K562 (cell line): ENCODE measurements at regions not wholly inside any gene's neighbourhood (a gene's known extent, or its start where the extent isn't known, plus 50 kb on each side); places are given as distances from the start of the nearest gene placed in this dataset.

Experiments
- ATAC-seq: fragments of 200-7000 bp; cut with Tn5 transposase; 3 replicates; pipeline ENCODE4 v1.9.1; 2020; ENCODE audit warnings: moderate library complexity
- BruUV-seq: library from RNA; stranded (reverse); fragments of 400-500 nt; replicated peaks from 2 replicates; lab custom pipeline; 2021; lab: Mats Ljungman, UMichigan
- CTCF ChIA-PET: fragments of 300-600 bp; formaldehyde crosslinking; extraction: SDS; loops from one replicate; lab custom pipeline; 2021; ENCODE audit warnings: low intra/inter-chr PET ratio; lab: Yijun Ruan, JAX
- POLR2A ChIA-PET: fragments of 300-600, 350-650 bp; sonication (Branson Sonifier 250); formaldehyde crosslinking; extraction: SDS; loops from one replicate; lab custom pipeline; 2021; ENCODE audit warnings: antibody characterized with exemption, inconsistent platforms; lab: Yijun Ruan, JAX
- DNase-seq, 4 experiments: peaks; one replicate each; pipeline versions ENCODE4 v3.0.0 to v3.0.0-alpha.2; 2011 to 2018; ENCODE audit warnings: low spot score in 3 of 4, mixed read lengths in 3 of 4; ENCODE audit errors: extremely low read depth in 1 of 4
- FAIRE-seq: peaks from 2 replicates; lab custom pipeline; 2011; peaks lifted over from hg19 to GRCh38; lab: Jason Lieb, UNC
- H2AFZ ChIP-seq: 2 replicates; pipeline ENCODE4 v1.6.0; 2011; ENCODE audit warnings: low read depth, low read length, control low read depth, inconsistent platforms
- H3K27ac ChIP-seq: fragments of 200-600 bp; 3 replicates; pipeline ENCODE4 v1.8.0; 2011; ENCODE audit warnings: low read depth, mild to moderate bottlenecking, control low read depth, inconsistent platforms, low read length, moderate library complexity, mixed read lengths; ENCODE audit errors: extremely low read depth
- H3K27me3 ChIP-seq, 2 experiments: fragments of 300-600 bp in 1 of 2; 2 replicates in 1 of 2; 3 replicates in 1 of 2; pipeline versions ENCODE4 v1.6.0 to v1.8.0; 2011; ENCODE audit warnings: inconsistent platforms in 2 of 2, low read length in 2 of 2, mild to moderate bottlenecking in 1 of 2, mixed read lengths in 1 of 2, moderate library complexity in 1 of 2; ENCODE audit not compliant: control insufficient read depth in 2 of 2, insufficient read depth in 2 of 2
- H3K36me3 ChIP-seq: fragments of 300-600 bp; 3 replicates; pipeline ENCODE4 v1.8.0; 2011; ENCODE audit warnings: mild to moderate bottlenecking, low read length, inconsistent platforms; ENCODE audit not compliant: control insufficient read depth, insufficient read depth
- H3K4me1 ChIP-seq, 2 experiments: fragments of 200-600 bp in 1 of 2; replicated peaks in 1 of 2; 2 replicates in 1 of 2; 3 replicates in 1 of 2; pipeline versions ENCODE4 v1.5.1 to v1.8.0; 2011; ENCODE audit warnings: inconsistent platforms in 2 of 2, low read length in 2 of 2, mild to moderate bottlenecking in 1 of 2, mixed read lengths in 1 of 2, moderate library complexity in 1 of 2; ENCODE audit not compliant: control insufficient read depth in 2 of 2, insufficient read depth in 2 of 2
- H3K4me2 ChIP-seq: 2 replicates; pipeline ENCODE4 v1.6.1; 2011; ENCODE audit warnings: low read length, control low read depth, inconsistent platforms, mixed read lengths; ENCODE audit not compliant: insufficient read depth
- H3K4me3 ChIP-seq: fragments of 200-600 bp; sonication (generic), shearing (Covaris generic); 2 replicates; pipeline ENCODE4 v1.5.1; 2016; ENCODE audit warnings: control low read depth, inconsistent platforms
- H3K79me2 ChIP-seq: fragments of 200-600 bp; 3 replicates; pipeline ENCODE4 v1.8.0; 2011; ENCODE audit warnings: low read length, inconsistent platforms; ENCODE audit not compliant: control insufficient read depth, insufficient read depth
- H3K9ac ChIP-seq, 2 experiments: 2 replicates each; pipeline versions ENCODE4 v1.6.0 to v1.6.1; 2011; ENCODE audit warnings: low read depth in 2 of 2, low read length in 2 of 2, control low read depth in 1 of 2, inconsistent platforms in 1 of 2, mild to moderate bottlenecking in 1 of 2, mixed read lengths in 1 of 2; ENCODE audit not compliant: insufficient read depth in 1 of 2
- H3K9me1 ChIP-seq: one replicate; pipeline ENCODE4 v1.6.0; 2011; ENCODE audit warnings: inconsistent platforms, mild to moderate bottlenecking, low read length, moderate library complexity; ENCODE audit not compliant: control insufficient read depth, insufficient read depth
- H3K9me3 ChIP-seq: replicated peaks from 2 replicates; pipeline ENCODE4 v1.5.1; 2011; ENCODE audit warnings: low read depth, low read length, inconsistent platforms; ENCODE audit not compliant: control insufficient read depth, insufficient read depth
- H4K20me1 ChIP-seq: replicated peaks from 2 replicates; pipeline ENCODE4 v1.6.1; 2011; ENCODE audit warnings: low read length, inconsistent platforms, mixed read lengths; ENCODE audit not compliant: control insufficient read depth, insufficient read depth
- FOS ChIP-seq: IDR thresholded peaks from 3 replicates; pipeline ENCODE4 v1.6.1; 2011; ENCODE audit not compliant: insufficient read length; ENCODE audit errors: extremely low read depth
- FOXA3 ChIP-seq, 2 experiments: fragments of 450-650 bp in 1 of 2; sonication (generic) in 1 of 2; formaldehyde crosslinking; IDR thresholded peaks in 1 of 2; conservative IDR thresholded peaks in 1 of 2; 2 replicates each; pipeline versions ENCODE4 v1.4.0 to v1.8.0; 2020 to 2022; ENCODE audit warnings: mild to moderate bottlenecking in 2 of 2, missing genetic modification reagents in 1 of 2
- HCFC1 ChIP-seq: IDR thresholded peaks from 2 replicates; pipeline ENCODE4 v1.6.1; 2012; ENCODE audit warnings: low read depth, low read length, improper control_type of control experiment
- HLTF ChIP-seq: fragments of 450-650 bp; IDR thresholded peaks from 2 replicates; pipeline ENCODE4 v1.6.1; 2016
- HMG20B ChIP-seq: fragments of 250-450 bp; sonication (Bioruptor Pico); IDR thresholded peaks from 2 replicates; pipeline ENCODE4 v1.5.0; 2021; ENCODE audit warnings: mild to moderate bottlenecking
- KLF16 ChIP-seq: IDR thresholded peaks from 2 replicates; pipeline ENCODE4 v1.6.1; 2016; ENCODE audit warnings: antibody characterized with exemption
- PKNOX1 ChIP-seq: fragments of 450-650 bp; IDR thresholded peaks from 2 replicates; pipeline ENCODE4 v1.6.1; 2016
- SMARCA4 ChIP-seq: fragments of 450-650 bp; IDR thresholded peaks from 2 replicates; pipeline ENCODE4 v1.6.1; 2016
- ZKSCAN8 ChIP-seq: fragments of 200-800 bp; sonication (Bioruptor generic); IDR thresholded peaks from 2 replicates; pipeline ENCODE4 v1.6.1; 2016; ENCODE audit warnings: missing genetic modification characterization, missing compliant biosample characterization
- ZNF280B ChIP-seq: fragments of 250-450 bp; sonication (Bioruptor Pico); IDR thresholded peaks from 2 replicates; pipeline ENCODE4 v1.5.1; 2021; ENCODE audit warnings: mild to moderate bottlenecking
- WGBS: fragments of 100-300 bp; shearing (Covaris generic); methylation state at CpG from one replicate; pipeline ENCODE4 v1.1.6; 2016; ENCODE audit warnings: low coverage, mixed read lengths; ENCODE audit not compliant: insufficient coverage; ENCODE audit errors: missing lambda C conversion rate; 5-methylcytosine and 5-hydroxymethylcytosine counted together
- in situ Hi-C: fragments of 300-500 bp; cut with MboI; formaldehyde crosslinking; loops from 4 replicates; pipeline ENCODE4 v1.15.0; 2018; ENCODE audit warnings: inconsistent platforms, mixed read lengths
- intact Hi-C: fragments of 100-400 bp; cut with micrococcal nuclease; formaldehyde crosslinking; loops from 2 replicates; pipeline ENCODE4 v1.14.2; 2022

- Histone ChIP-seq H4K20me1 (no peaks in the 10 kb centered on the region), H3K4me1 (no peaks in the 10 kb centered on the region), H3K9ac (no peak overlapping the region), H3K27me3 (no peaks in the 10 kb centered on the region), H3K79me2 (no peaks in the 10 kb centered on the region), H3K4me3 (no peak overlapping the region), H3K36me3 (no peaks in the 10 kb centered on the region), H2AFZ (no peak overlapping the region), H3K9me3 (no peaks in the 10 kb centered on the region), H3K9me1 (no peaks in the 10 kb centered on the region), H3K27ac (no peak overlapping the region), H3K4me2 (no peak overlapping the region)
- in situ Hi-C loops (no loop called here), intact Hi-C loops (no loop called here)
- DNase-seq (no peak), ATAC-seq (no peak), FAIRE-seq (no peak)
- no TSS peak for BruUV-seq
- no peak for TF ChIP-seq PKNOX1
- no peak for TF ChIP-seq HMG20B (CRISPR knock-in tag)
- TF ChIP-seq HLTF = no peak
- 0% methylated on average over 4 of the region's 4 CpGs for WGBS
- CTCF ChIA-PET = no interaction called here
- POLR2A ChIA-PET = no interaction called here
Measured at GRCh38 chr1:88284666-88285366, 399.3 kb upstream of the PKN2 start.

DNA sequence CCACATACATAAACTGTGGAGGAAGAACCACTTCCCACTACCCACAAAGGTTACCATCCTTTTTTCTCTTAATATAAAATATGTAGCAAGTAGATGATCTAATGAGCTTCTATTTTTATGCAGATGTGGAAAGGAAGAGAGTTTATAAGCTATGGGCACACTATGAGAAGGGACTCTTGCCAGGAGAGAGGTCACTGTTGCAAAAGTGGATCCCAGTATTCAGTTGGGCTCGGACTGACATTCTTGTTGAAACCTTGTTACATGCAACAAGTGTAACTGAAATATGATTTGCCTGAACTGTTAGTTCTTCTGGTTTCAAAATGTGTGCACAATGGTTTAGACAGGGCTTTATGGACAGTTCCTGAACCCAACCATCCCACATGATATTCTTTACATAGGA is 397.4 kb upstream of the PKN2 start:
- Histone ChIP-seq H3K4me3 (no peak overlapping the region), H3K4me2 (no peak overlapping the region), H3K9ac (no peak overlapping the region), H3K9me3 (no peaks in the 10 kb centered on the region), H3K4me1 (no peaks in the 10 kb centered on the region), H3K36me3 (no peaks in the 10 kb centered on the region), H3K9me1 (no peaks in the 10 kb centered on the region), H3K27me3 (no peaks in the 10 kb centered on the region), H2AFZ (no peak overlapping the region), H3K27ac (no peak overlapping the region), H4K20me1 (no peaks in the 10 kb centered on the region), H3K79me2 (no peaks in the 10 kb centered on the region)
- no peak for FAIRE-seq
- no TSS peak for BruUV-seq
- 0% methylated on average over 1 of the region's 1 CpG for WGBS
- intact Hi-C loops = no loop called here
- ChIA-PET POLR2A (no interaction called here), CTCF (no interaction called here)
- no peak for ATAC-seq
- no peak for DNase-seq
- in situ Hi-C loops = no loop called here
- TF ChIP-seq HCFC1 (no peak), FOS (no peak), ZKSCAN8 (CRISPR knock-in tag) (no peak), KLF16 (no peak), FOXA3 (CRISPR knock-in tag; conservative IDR thresholded peaks at IDR 0.05 in 1 of 2, IDR thresholded peaks at IDR 0.05 in 1 of 2) (no peak), SMARCA4 (no peak), ZNF280B (CRISPR knock-in tag) (no peak)
